ENCODE measurements at regions not wholly inside any gene's neighbourhood (a gene's known extent, or its start where the extent isn't known, plus 50 kb on each side); places are given as distances from the start of the nearest gene placed in this dataset.

DNA sequence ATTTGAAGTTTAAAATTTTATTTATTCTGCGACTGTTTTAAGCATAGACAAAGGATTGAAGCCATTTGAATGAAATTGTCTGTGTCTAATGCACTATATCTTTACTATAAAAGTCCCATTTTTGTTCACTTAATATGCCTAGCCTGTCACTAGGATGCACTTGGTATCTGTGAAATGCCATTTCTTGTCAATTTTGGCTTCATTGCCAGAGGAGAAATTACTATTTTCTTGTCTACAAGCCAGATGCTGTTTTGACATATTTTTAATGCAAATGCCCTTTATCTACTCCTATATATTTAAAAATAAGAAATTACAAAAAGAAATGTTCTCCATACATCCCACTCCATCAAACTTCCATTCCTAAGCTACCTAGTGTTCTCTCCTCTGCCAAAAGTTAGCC, 1704.5 kb upstream of the RAG2 start:
- WGBS: 0% methylated on average over 1 of the region's 1 CpG
- DNase-seq (ENCODE audit: low read depth in 6 of 9, low spot score in 9 of 9): no peak
- no peak overlapping the region for H3K4me3 ChIP-seq (ENCODE audit: low read length in 2 of 2)
- no peaks in the 10 kb centered on the region for H3K9me3 ChIP-seq (ENCODE audit: control insufficient read depth in 2 of 2, insufficient read depth in 1 of 2, low read length in 1 of 2)
- no peaks in the 10 kb centered on the region for H3K27me3 ChIP-seq (ENCODE audit: control insufficient read depth in 2 of 2, insufficient read depth in 1 of 2, low read length in 1 of 2)
- H3K36me3 ChIP-seq (ENCODE audit: control insufficient read depth in 2 of 2, insufficient read depth in 2 of 2, low read length in 1 of 2): no peaks in the 10 kb centered on the region
- no peak overlapping the region for H3K27ac ChIP-seq (ENCODE audit: low read depth in 1 of 2, low read length in 1 of 2)
- H3K4me1 ChIP-seq (ENCODE audit: control insufficient read depth in 2 of 2, insufficient read depth in 2 of 2, low read length in 2 of 2): no peaks in the 10 kb centered on the region

DNA sequence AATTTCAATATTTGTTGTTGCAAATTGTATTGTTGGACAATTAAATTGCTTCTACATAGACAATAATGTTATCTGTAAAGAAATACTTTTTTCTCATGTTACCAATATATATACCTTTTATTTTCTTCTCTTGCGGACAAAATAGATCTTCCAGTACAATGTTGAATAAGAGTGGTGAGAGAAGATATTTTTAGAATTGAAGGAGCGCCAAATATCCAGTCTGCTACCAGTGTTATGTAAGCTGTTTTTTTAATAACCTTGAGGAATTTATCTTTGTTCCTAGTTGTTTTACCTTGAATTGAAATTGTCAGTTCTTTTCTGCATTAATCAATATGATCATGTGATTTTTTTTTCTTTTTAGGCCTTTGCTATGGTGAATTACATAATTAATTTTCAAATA, 1702.5 kb upstream of the RAG2 start:
- Histone ChIP-seq H3K27me3 (ENCODE audit: control insufficient read depth in 2 of 2, insufficient read depth in 1 of 2, low read length in 1 of 2) (no peaks in the 10 kb centered on the region), H3K4me1 (ENCODE audit: control insufficient read depth in 2 of 2, insufficient read depth in 2 of 2, low read length in 2 of 2) (no peaks in the 10 kb centered on the region), H3K36me3 (ENCODE audit: control insufficient read depth in 2 of 2, insufficient read depth in 2 of 2, low read length in 1 of 2) (no peaks in the 10 kb centered on the region), H3K27ac (ENCODE audit: low read depth in 1 of 2, low read length in 1 of 2) (no peak overlapping the region), H3K4me3 (ENCODE audit: low read length in 2 of 2) (no peak overlapping the region), H3K9me3 (ENCODE audit: control insufficient read depth in 2 of 2, insufficient read depth in 1 of 2, low read length in 1 of 2) (peaks cover 0 to 3% of the 10 kb centered on the region in 2 donors)
- no peak for DNase-seq (ENCODE audit: low read depth in 6 of 9, low spot score in 9 of 9)
- WGBS: 98% methylated on average over 2 of the region's 2 CpGs

DNA sequence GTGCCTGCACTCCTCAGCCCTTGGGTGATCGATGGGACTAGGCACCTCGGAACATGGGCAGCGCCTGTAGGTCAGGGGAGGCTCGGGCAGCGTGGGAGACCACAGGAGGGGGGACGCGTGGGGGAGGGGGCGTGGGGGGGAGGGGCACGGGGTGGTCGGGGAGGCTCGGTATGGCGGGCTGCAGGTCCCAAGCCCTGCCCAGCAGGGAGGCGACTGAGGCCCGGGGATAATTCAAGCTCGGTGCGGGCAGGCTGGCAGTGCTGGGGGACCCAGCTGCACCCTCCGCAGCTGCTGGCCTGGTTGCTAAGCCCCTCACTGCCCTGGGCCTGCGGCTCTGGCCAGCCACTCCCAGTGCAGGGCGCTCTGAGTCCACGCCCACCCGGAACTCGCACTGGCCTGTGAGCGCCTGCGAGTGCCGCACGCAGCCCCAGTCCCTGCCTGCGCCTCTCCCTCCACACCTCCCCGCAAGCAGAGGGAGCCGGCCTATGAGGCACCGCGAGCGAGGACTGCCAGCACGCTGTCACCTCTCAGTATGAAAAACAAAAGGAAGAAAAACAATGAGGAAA, 1698.3 kb upstream of the RAG2 start:
- Histone ChIP-seq H3K4me3 (ENCODE audit: low read length in 2 of 2) (no peak overlapping the region), H3K36me3 (ENCODE audit: control insufficient read depth in 2 of 2, insufficient read depth in 2 of 2, low read length in 1 of 2) (no peaks in the 10 kb centered on the region), H3K27me3 (ENCODE audit: control insufficient read depth in 2 of 2, insufficient read depth in 1 of 2, low read length in 1 of 2) (no peaks in the 10 kb centered on the region), H3K27ac (ENCODE audit: low read depth in 1 of 2, low read length in 1 of 2) (no peak overlapping the region), H3K4me1 (ENCODE audit: control insufficient read depth in 2 of 2, insufficient read depth in 2 of 2, low read length in 2 of 2) (no peaks in the 10 kb centered on the region), H3K9me3 (ENCODE audit: control insufficient read depth in 2 of 2, insufficient read depth in 1 of 2, low read length in 1 of 2) (peaks cover 0 to 3% of the 10 kb centered on the region in 2 donors)
- 97% methylated on average over 33 of the region's 33 CpGs for whole genome bisulfite sequencing
- no peak for DNase-seq (ENCODE audit: low read depth in 6 of 9, low spot score in 9 of 9)

DNA sequence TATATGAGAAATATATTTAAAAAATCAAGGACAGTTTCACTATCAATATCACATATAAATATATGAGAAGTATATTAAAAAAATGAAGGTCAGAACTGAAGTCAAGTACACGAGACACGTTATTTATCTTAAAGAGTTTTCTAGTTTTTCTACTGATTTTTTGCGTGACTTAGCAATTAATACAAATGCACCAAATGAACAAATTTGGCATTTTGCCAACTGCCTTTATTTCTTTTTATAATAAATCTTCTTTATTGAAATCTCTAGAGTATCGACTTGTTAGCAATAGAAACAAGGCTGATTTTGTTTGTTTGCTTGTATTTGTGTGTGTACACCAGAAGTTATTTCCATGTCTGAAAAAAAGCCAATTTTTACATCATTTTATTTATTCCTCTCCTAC, 1684.7 kb upstream of the RAG2 start:
- DNase-seq (ENCODE audit: low read depth in 6 of 9, low spot score in 9 of 9): no peak
- Histone ChIP-seq H3K9me3 (ENCODE audit: control insufficient read depth in 2 of 2, insufficient read depth in 1 of 2, low read length in 1 of 2) (peaks cover 0 to 3% of the 10 kb centered on the region in 2 donors), H3K36me3 (ENCODE audit: control insufficient read depth in 2 of 2, insufficient read depth in 2 of 2, low read length in 1 of 2) (no peaks in the 10 kb centered on the region), H3K4me1 (ENCODE audit: control insufficient read depth in 2 of 2, insufficient read depth in 2 of 2, low read length in 2 of 2) (no peaks in the 10 kb centered on the region), H3K27me3 (ENCODE audit: control insufficient read depth in 2 of 2, insufficient read depth in 1 of 2, low read length in 1 of 2) (no peaks in the 10 kb centered on the region), H3K4me3 (ENCODE audit: low read length in 2 of 2) (no peak overlapping the region), H3K27ac (ENCODE audit: low read depth in 1 of 2, low read length in 1 of 2) (no peak overlapping the region)
- WGBS: 97% methylated on average over 4 of the region's 4 CpGs

DNA sequence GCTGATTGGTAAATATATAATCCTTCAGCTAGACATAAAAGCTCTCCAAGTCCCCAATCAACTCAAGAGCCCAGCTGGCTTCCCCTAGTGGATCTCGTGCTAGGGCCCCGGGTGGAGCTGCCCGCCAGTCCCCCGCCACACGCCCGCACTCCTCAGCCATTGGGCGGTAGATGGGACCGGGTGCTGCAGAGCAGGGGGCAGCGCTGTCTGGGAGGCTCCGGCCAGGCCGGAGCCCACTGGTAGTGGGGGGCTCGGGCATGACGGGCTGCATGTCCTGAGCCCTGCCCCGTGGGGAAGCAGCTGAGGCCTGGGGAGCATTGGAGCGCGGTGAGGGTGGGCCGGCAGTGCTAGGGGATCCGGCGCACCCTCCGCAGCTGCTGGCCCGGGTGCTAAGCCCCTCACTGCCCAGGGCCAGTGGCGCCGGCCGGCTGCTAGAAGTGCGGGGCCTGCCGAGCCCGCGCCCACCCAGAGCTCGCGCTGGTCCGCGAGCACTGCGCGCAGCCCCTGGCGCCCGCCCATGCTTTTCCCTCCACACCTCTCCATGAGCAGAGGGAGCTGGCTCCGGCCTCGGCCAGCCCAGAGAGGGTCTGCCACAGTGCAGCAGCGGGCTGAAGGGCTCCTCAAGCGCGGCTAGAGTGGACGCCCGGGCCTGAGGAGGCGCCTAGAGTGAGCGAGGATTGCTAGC, 1680.6 kb upstream of the RAG2 start:
- no peak overlapping the region for H3K4me3 ChIP-seq (ENCODE audit: low read length in 2 of 2)
- H3K27me3 ChIP-seq (ENCODE audit: control insufficient read depth in 2 of 2, insufficient read depth in 1 of 2, low read length in 1 of 2): no peaks in the 10 kb centered on the region
- H3K36me3 ChIP-seq (ENCODE audit: control insufficient read depth in 2 of 2, insufficient read depth in 2 of 2, low read length in 1 of 2): no peaks in the 10 kb centered on the region
- WGBS: 97% methylated on average over 45 of the region's 45 CpGs
- H3K27ac ChIP-seq (ENCODE audit: low read depth in 1 of 2, low read length in 1 of 2): no peak overlapping the region
- H3K4me1 ChIP-seq (ENCODE audit: control insufficient read depth in 2 of 2, insufficient read depth in 2 of 2, low read length in 2 of 2): no peaks in the 10 kb centered on the region
- H3K9me3 ChIP-seq (ENCODE audit: control insufficient read depth in 2 of 2, insufficient read depth in 1 of 2, low read length in 1 of 2): peaks cover 0 to 3% of the 10 kb centered on the region in 2 donors
- no peak for DNase-seq (ENCODE audit: low read depth in 6 of 9, low spot score in 9 of 9)

DNA sequence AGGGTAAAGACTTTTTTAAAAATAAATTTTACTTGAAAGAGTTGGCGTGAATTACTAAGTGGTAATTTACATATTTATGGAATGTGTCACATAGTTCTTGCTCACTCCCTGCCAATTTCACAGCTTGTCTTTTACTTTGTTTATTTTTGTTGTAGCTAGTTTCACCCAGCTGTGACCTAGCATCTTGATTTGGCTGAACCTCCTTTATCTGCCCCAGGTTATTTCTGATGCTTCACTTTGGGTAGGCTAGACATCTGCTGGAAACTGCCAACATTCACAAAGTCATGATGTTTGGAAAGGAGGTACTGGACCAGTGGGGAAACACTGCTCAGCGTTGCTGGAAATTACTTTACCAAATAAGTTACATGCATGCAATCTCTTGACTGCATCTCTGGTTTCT, 1676.0 kb upstream of the RAG2 start:
- Histone ChIP-seq H3K36me3 (ENCODE audit: control insufficient read depth in 2 of 2, insufficient read depth in 2 of 2, low read length in 1 of 2) (no peaks in the 10 kb centered on the region), H3K4me1 (ENCODE audit: control insufficient read depth in 2 of 2, insufficient read depth in 2 of 2, low read length in 2 of 2) (no peaks in the 10 kb centered on the region), H3K9me3 (ENCODE audit: control insufficient read depth in 2 of 2, insufficient read depth in 1 of 2, low read length in 1 of 2) (peaks cover 0 to 3% of the 10 kb centered on the region in 2 donors), H3K4me3 (ENCODE audit: low read length in 2 of 2) (no peak overlapping the region), H3K27me3 (ENCODE audit: control insufficient read depth in 2 of 2, insufficient read depth in 1 of 2, low read length in 1 of 2) (no peaks in the 10 kb centered on the region), H3K27ac (ENCODE audit: low read depth in 1 of 2, low read length in 1 of 2) (no peak overlapping the region)
- 98% methylated on average over 2 of the region's 2 CpGs for WGBS
- no peak for DNase-seq (ENCODE audit: low read depth in 6 of 9, low spot score in 9 of 9)

DNA sequence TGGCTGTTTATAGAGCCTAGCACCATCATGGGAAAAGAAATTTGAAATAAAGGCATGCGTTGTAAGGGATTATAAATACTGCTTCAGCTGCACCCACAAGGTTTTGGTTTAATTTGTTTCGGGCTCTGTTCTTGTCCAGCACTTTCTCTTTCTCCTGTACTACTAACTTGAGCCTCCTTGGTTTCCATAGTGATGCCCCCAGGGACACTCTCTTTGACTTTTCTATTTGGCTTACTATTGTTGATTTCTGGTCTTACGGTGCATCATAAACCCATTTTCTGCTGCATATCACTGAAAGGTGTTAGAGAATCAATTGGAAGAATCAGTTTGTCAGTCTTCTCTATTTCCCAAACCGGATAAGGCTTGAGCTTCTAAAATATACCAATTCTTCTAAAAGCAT, 1674.3 kb upstream of the RAG2 start:
- 94% methylated on average over 4 of the region's 4 CpGs for WGBS
- no peaks in the 10 kb centered on the region for H3K27me3 ChIP-seq (ENCODE audit: control insufficient read depth in 2 of 2, insufficient read depth in 1 of 2, low read length in 1 of 2)
- no peak for DNase-seq (ENCODE audit: low read depth in 6 of 9, low spot score in 9 of 9)

DNA sequence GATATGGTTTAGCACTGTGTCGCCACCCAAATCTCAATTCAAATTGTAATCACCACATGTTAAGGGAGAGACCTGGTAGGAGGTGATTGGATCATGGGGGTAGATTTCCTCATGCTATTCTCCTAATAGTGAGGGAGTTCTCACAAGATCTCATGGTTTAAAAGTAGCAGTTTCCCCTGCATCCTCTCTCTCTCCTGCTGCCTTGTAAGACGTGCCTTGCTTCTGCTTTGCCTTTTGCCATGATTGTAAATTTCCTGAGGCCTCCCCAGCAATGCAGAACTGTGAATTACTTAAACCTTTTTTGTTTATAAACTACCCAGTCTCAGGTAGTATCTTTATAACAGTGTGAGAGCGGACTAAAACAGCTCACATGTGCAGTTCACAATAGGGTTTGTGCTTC, 1668.7 kb upstream of the RAG2 start:
- no peak overlapping the region for H3K27ac ChIP-seq (ENCODE audit: low read depth in 1 of 2, low read length in 1 of 2)
- H3K4me1 ChIP-seq (ENCODE audit: control insufficient read depth in 2 of 2, insufficient read depth in 2 of 2, low read length in 2 of 2): no peaks in the 10 kb centered on the region
- WGBS: 91% methylated on average over 3 of the region's 3 CpGs

More for the DNA sequence above, 1674.3 kb upstream of the RAG2 start:
- Histone ChIP-seq H3K36me3 (ENCODE audit: control insufficient read depth in 2 of 2, insufficient read depth in 2 of 2, low read length in 1 of 2) (no peaks in the 10 kb centered on the region), H3K4me1 (ENCODE audit: control insufficient read depth in 2 of 2, insufficient read depth in 2 of 2, low read length in 2 of 2) (no peaks in the 10 kb centered on the region), H3K9me3 (ENCODE audit: control insufficient read depth in 2 of 2, insufficient read depth in 1 of 2, low read length in 1 of 2) (no peaks in the 10 kb centered on the region), H3K4me3 (ENCODE audit: low read length in 2 of 2) (no peak overlapping the region), H3K27ac (ENCODE audit: low read depth in 1 of 2, low read length in 1 of 2) (no peak overlapping the region)

DNA sequence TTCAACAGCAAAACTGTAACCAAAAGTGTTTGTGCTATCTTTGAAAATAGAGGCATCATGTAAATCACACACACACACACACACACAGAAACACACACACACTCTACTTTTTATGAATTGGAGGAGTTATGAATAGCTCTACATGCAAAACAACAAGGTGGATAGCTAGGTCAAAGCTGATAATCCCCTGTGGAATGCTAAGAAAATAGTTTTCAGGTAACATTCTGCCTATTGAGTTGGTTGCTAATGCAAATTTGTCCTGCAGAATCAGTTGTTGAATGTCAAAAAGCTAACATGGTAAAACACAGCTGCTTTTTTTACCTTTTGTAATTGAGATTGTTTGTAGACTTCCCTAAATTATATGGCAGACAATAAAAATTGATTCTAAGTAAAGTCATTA, 1658.4 kb upstream of the RAG2 start:
- Histone ChIP-seq H3K4me3 (ENCODE audit: low read length in 2 of 2) (no peak overlapping the region), H3K9me3 (ENCODE audit: control insufficient read depth in 2 of 2, insufficient read depth in 1 of 2, low read length in 1 of 2) (no peaks in the 10 kb centered on the region), H3K4me1 (ENCODE audit: control insufficient read depth in 2 of 2, insufficient read depth in 2 of 2, low read length in 2 of 2) (no peaks in the 10 kb centered on the region), H3K27ac (ENCODE audit: low read depth in 1 of 2, low read length in 1 of 2) (no peak overlapping the region), H3K36me3 (ENCODE audit: control insufficient read depth in 2 of 2, insufficient read depth in 2 of 2, low read length in 1 of 2) (no peaks in the 10 kb centered on the region), H3K27me3 (ENCODE audit: control insufficient read depth in 2 of 2, insufficient read depth in 1 of 2, low read length in 1 of 2) (no peaks in the 10 kb centered on the region)
- DNase-seq (ENCODE audit: low read depth in 6 of 9, low spot score in 9 of 9): no peak

More for the DNA sequence above, 1668.7 kb upstream of the RAG2 start:
- no peaks in the 10 kb centered on the region for H3K9me3 ChIP-seq (ENCODE audit: control insufficient read depth in 2 of 2, insufficient read depth in 1 of 2, low read length in 1 of 2)
- H3K27me3 ChIP-seq (ENCODE audit: control insufficient read depth in 2 of 2, insufficient read depth in 1 of 2, low read length in 1 of 2): no peaks in the 10 kb centered on the region
- no peak for DNase-seq (ENCODE audit: low read depth in 6 of 9, low spot score in 9 of 9)
- H3K36me3 ChIP-seq (ENCODE audit: control insufficient read depth in 2 of 2, insufficient read depth in 2 of 2, low read length in 1 of 2): no peaks in the 10 kb centered on the region
- H3K4me3 ChIP-seq (ENCODE audit: low read length in 2 of 2): no peak overlapping the region
